Mucosa of rectum (tissue), 2 donors: ENCODE measurements at regions not wholly inside any gene's neighbourhood (a gene's known extent, or its start where the extent isn't known, plus 50 kb on each side); places are given as distances from the start of the nearest gene placed in this dataset.

Experiments used
- H3K27ac ChIP-seq, 2 donors: one replicate each; pipeline ENCODE4 v1.7.0; 2013; ENCODE audit warnings: inconsistent platforms in 2 of 2, low read depth in 2 of 2, low read length in 2 of 2
- H3K27me3 ChIP-seq, 2 donors: one replicate each; pipeline ENCODE4 v1.7.0; 2013; ENCODE audit warnings: low read length in 2 of 2; ENCODE audit not compliant: control insufficient read depth in 2 of 2, insufficient read depth in 2 of 2
- H3K36me3 ChIP-seq, 2 donors: one replicate each; pipeline ENCODE4 v1.7.0; 2013; ENCODE audit warnings: low read length in 2 of 2; ENCODE audit not compliant: control insufficient read depth in 2 of 2, insufficient read depth in 2 of 2
- H3K4me1 ChIP-seq, 2 donors: one replicate each; pipeline ENCODE4 v1.7.0; 2013; ENCODE audit warnings: low read length in 2 of 2, mild to moderate bottlenecking in 1 of 2; ENCODE audit not compliant: control insufficient read depth in 2 of 2, insufficient read depth in 2 of 2
- H3K4me3 ChIP-seq, 2 donors: one replicate each; pipeline ENCODE4 v1.7.0; 2013; ENCODE audit warnings: low read length in 2 of 2
- H3K9ac ChIP-seq, 2 donors: one replicate each; pipeline ENCODE4 v1.7.0; 2013; ENCODE audit warnings: low read length in 2 of 2, low read depth in 1 of 2, mild to moderate bottlenecking in 1 of 2
- H3K9me3 ChIP-seq, 2 donors: one replicate each; pipeline ENCODE4 v1.7.0; 2013; ENCODE audit warnings: low read length in 2 of 2; ENCODE audit not compliant: control insufficient read depth in 2 of 2
- donor health status: healthy.
- donor health status: Normal muscosa, but diverticular disease.

GRCh38 chr5:73363911-73364730 lies 84.5 kb downstream of the FOXD1 start:
- no peak overlapping the region for H3K9ac ChIP-seq
- H3K4me3 ChIP-seq, result no peak overlapping the region
- H3K4me1 ChIP-seq, result no peaks in the 10 kb centered on the region
- no peaks in the 10 kb centered on the region for H3K9me3 ChIP-seq
- no peak overlapping the region for H3K27ac ChIP-seq
- peaks cover 0 to 5% of the 10 kb centered on the region in 2 donors for H3K27me3 ChIP-seq
- H3K36me3 ChIP-seq, result no peaks in the 10 kb centered on the region

DNA sequence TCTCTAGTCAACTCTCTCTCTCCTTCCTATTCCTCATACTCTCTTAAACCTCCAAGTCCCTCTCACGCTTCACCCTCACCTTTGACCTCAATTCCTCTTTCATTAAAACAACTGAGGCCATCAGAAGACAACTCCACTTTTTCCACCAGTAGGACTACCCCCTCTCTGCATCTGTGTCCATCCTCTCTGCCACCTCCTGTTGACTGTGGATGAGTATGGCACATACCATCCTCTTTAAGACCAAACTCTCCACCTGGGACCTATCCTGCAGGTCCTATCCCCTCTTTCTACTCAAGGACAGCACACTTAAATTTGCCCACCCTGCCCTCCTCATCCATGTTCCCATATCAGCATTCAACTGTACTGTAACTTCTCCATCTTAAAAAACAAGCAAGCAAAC lies 89.2 kb downstream of the FOXD1 start:
- H3K27me3 ChIP-seq, result peaks cover 7 to 8% of the 10 kb centered on the region in 2 donors

DNA sequence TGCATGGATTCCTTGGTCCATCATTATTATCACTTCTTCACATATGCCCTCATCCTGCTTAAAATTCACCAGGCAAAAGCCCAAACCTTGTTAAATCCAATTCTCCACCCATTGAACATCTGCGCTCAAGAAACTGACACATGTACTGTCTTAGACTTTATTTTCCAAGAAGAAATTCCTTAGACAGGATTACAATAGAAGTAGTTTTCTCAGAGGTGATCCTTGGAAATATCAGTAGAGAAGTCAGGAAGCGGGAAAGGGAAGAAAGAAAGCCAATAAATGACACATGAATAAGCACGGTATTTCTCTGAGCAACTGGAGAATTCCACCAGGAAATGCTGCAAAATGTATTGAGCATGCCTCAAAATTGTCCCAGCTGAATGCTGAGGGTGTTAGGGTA lies 90.2 kb downstream of the FOXD1 start:
- Histone ChIP-seq H3K4me3 (no peak overlapping the region), H3K4me1 (no peaks in the 10 kb centered on the region), H3K27ac (no peak overlapping the region), H3K36me3 (no peaks in the 10 kb centered on the region), H3K9ac (no peak overlapping the region), H3K9me3 (no peaks in the 10 kb centered on the region), H3K27me3 (peaks cover 7 to 12% of the 10 kb centered on the region in 2 donors)

More for the DNA sequence above, 89.2 kb downstream of the FOXD1 start:
- no peak overlapping the region for H3K4me3 ChIP-seq
- H3K36me3 ChIP-seq, result no peaks in the 10 kb centered on the region
- no peaks in the 10 kb centered on the region for H3K9me3 ChIP-seq
- no peak overlapping the region for H3K27ac ChIP-seq
- no peak overlapping the region for H3K9ac ChIP-seq
- no peaks in the 10 kb centered on the region for H3K4me1 ChIP-seq

DNA sequence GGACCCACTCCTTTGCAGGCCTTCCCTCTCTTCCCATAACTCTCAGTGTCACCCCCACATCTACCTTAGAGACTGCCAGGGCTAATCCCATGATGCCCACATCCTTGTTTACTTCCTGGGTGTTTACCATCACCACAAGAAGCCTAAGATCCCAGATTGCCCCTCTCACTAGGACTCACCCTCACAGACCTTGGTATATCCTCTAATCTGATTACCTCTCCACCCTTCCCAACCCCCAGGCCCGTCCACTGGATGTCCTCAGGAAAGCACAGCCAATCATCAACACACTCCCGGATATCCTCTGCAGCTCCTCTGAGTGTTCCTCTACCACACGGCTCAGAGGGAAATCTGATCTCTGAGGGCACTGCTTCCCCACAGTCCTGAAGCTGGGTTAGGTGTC lies 91.0 kb downstream of the FOXD1 start:
- H3K36me3 ChIP-seq, result no peaks in the 10 kb centered on the region
- no peaks in the 10 kb centered on the region for H3K4me1 ChIP-seq
- H3K27me3 ChIP-seq, result peaks cover 7 to 16% of the 10 kb centered on the region in 2 donors
- no peak overlapping the region for H3K4me3 ChIP-seq
- no peak overlapping the region for H3K27ac ChIP-seq
- no peak overlapping the region for H3K9ac ChIP-seq
- no peaks in the 10 kb centered on the region for H3K9me3 ChIP-seq

DNA sequence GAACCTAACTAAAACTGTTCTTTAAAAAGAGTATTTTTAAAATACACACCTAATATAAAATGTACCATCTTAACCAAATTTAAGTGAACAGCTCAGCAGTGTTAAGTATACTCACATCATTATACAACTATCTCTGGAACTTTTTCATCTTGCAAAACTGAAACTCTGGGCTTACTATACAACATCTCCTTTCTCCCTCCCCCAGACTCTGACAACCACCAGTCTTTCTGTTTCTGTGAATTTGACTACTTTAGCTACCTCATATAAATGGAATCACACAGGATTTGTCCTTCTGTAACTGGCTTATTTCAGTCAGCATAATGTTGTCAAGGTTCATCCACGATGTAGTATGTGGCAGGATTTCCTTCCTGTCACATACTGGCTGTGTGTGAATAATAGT lies 93.5 kb downstream of the FOXD1 start:
- no peaks in the 10 kb centered on the region for H3K36me3 ChIP-seq
- H3K4me1 ChIP-seq, result no peaks in the 10 kb centered on the region
- no peak overlapping the region for H3K4me3 ChIP-seq
- H3K27me3 ChIP-seq, result peaks cover 7 to 15% of the 10 kb centered on the region in 2 donors
- H3K9ac ChIP-seq, result no peak overlapping the region
- H3K9me3 ChIP-seq, result peaks cover 0 to 4% of the 10 kb centered on the region in 2 donors
- no peak overlapping the region for H3K27ac ChIP-seq

GRCh38 chr5:73354406-73354805 lies 94.2 kb downstream of the FOXD1 start:
- Histone ChIP-seq H3K36me3 (no peaks in the 10 kb centered on the region), H3K4me1 (no peaks in the 10 kb centered on the region), H3K4me3 (no peak overlapping the region), H3K27me3 (peaks cover 7 to 20% of the 10 kb centered on the region in 2 donors), H3K9me3 (peaks cover 0 to 4% of the 10 kb centered on the region in 2 donors), H3K27ac (no peak overlapping the region), H3K9ac (no peak overlapping the region)

- Histone ChIP-seq H3K27ac (no peak overlapping the region), H3K9ac (no peak overlapping the region), H3K4me1 (no peaks in the 10 kb centered on the region), H3K4me3 (no peak overlapping the region), H3K27me3 (peaks cover 9 to 19% of the 10 kb centered on the region in 2 donors), H3K9me3 (peaks cover 0 to 7% of the 10 kb centered on the region in 2 donors), H3K36me3 (no peaks in the 10 kb centered on the region)
Measured at GRCh38 chr5:73352649-73353230, 95.8 kb downstream of the FOXD1 start.

DNA sequence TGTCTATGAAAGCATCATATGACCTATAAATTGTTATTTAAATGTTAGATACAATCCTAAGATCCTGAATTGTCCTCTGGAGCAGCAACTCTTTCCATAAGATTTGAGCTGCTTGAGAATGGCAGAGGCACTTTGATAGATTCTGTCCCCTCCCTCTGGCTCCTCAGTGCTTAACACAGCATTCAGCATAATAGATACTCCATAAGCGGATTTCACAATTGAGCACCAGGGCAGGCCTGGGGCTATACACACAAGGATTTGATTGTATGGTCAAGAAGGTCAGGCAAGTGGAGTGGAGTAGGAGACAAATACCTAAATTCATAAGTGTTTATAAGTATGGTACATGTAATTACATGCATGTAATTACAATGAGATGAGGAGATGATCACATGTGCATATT lies 96.3 kb downstream of the FOXD1 start:
- Histone ChIP-seq H3K27me3 (peaks cover 7 to 18% of the 10 kb centered on the region in 2 donors), H3K9ac (no peak overlapping the region), H3K4me1 (no peaks in the 10 kb centered on the region), H3K4me3 (no peak overlapping the region), H3K9me3 (peaks cover 0 to 7% of the 10 kb centered on the region in 2 donors), H3K36me3 (no peaks in the 10 kb centered on the region), H3K27ac (no peak overlapping the region)

DNA sequence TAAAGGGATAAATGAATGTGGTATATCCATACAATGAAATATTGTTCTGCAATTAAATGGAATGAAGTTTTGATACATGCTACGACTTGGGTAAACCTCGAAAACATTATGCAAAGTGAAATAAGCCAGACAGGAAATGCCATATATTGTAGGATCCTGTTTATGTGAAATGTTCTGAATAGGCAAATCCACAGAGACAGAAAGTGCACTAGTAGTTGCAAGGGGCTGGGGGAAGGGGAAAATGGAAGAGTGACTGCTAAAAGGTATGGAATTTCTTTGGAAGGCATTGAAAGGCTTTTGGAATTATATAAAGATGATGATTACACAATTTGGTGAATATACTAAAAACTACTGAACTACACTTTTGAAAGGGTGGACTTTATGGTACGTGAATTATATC lies 97.0 kb downstream of the FOXD1 start:
- Histone ChIP-seq H3K4me3 (no peak overlapping the region), H3K36me3 (no peaks in the 10 kb centered on the region), H3K9ac (no peak overlapping the region), H3K9me3 (peaks cover 0 to 7% of the 10 kb centered on the region in 2 donors), H3K27ac (no peak overlapping the region), H3K4me1 (no peaks in the 10 kb centered on the region), H3K27me3 (peaks cover 6 to 18% of the 10 kb centered on the region in 2 donors)

- no peak overlapping the region for H3K9ac ChIP-seq
- H3K9me3 ChIP-seq, result peaks cover 0 to 7% of the 10 kb centered on the region in 2 donors
- H3K4me1 ChIP-seq, result no peaks in the 10 kb centered on the region
- no peaks in the 10 kb centered on the region for H3K36me3 ChIP-seq
- peaks cover 10 to 14% of the 10 kb centered on the region in 2 donors for H3K27me3 ChIP-seq
- no peak overlapping the region for H3K4me3 ChIP-seq
- no peak overlapping the region for H3K27ac ChIP-seq
Measured at GRCh38 chr5:73346878-73347408, 101.6 kb downstream of the FOXD1 start.
